ENCODE measurements at regions not wholly inside any gene's neighbourhood (a gene's known extent, or its start where the extent isn't known, plus 50 kb on each side); places are given as distances from the start of the nearest gene placed in this dataset.

DNA sequence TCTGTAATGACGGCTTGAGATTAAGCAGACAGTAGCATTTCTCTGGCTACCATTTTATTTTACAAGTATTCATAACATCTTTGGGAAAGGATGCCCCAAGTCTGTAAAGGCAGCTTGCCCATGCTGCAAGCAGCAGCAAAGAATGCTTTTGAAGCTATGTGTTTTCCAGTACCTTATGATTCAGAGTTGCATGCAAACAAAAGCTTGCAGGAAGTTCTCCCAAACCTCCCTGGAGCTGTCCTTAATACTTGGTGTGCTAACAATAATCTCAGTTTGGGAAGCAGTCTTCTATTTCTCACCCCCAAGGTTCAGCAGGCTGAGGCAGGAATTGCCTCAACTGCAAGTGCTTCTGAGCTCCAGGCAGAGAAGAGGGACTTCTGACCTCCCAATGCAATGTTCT is 60.8 kb downstream of the CCNA1 start:
- H3K36me3 ChIP-seq: no peaks in the 10 kb centered on the region
- intact Hi-C loops (cut with DNase I): no loop called here
- DNase-seq (no peak), ATAC-seq (no peak)
- WGBS, 2 donors: 56 to 63% methylated on average over 1 of the region's 1 CpG
- no peaks in the 10 kb centered on the region for H3K4me1 ChIP-seq
- TF ChIP-seq, protein P1, sequence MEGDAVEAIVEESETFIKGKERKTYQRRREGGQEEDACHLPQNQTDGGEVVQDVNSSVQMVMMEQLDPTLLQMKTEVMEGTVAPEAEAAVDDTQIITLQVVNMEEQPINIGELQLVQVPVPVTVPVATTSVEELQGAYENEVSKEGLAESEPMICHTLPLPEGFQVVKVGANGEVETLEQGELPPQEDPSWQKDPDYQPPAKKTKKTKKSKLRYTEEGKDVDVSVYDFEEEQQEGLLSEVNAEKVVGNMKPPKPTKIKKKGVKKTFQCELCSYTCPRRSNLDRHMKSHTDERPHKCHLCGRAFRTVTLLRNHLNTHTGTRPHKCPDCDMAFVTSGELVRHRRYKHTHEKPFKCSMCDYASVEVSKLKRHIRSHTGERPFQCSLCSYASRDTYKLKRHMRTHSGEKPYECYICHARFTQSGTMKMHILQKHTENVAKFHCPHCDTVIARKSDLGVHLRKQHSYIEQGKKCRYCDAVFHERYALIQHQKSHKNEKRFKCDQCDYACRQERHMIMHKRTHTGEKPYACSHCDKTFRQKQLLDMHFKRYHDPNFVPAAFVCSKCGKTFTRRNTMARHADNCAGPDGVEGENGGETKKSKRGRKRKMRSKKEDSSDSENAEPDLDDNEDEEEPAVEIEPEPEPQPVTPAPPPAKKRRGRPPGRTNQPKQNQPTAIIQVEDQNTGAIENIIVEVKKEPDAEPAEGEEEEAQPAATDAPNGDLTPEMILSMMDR (IDR thresholded peaks at IDR 0.05): no peak
- no peak overlapping the region for H3K27ac ChIP-seq
- no peak overlapping the region for H3K4me3 ChIP-seq
- no peaks in the 10 kb centered on the region for H3K9me3 ChIP-seq
- peaks cover 0 to 9% (median 0%) of the 10 kb centered on the region in 7 donors for H3K27me3 ChIP-seq

DNA sequence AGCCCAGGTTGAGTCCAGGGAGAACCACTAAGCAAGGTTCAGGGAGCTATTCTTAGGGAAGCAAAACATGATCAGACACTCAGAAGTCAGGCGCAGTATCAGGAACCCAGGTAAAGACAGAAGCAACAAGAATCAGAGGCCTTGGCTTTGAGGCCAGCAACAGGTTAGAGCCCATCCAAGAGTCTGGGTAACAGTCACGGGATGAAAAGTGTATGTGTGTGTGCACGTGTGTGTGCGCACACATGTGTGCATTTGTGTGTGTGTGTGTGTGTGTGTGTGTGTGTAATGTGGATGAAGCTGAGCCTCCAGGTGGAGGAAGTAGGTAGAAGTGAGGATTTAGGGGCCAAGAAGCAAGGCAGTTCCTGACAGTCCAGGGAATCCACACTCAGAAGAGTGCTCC is 63.1 kb downstream of the CCNA1 start:
- no peaks in the 10 kb centered on the region for H3K4me1 ChIP-seq
- H3K36me3 ChIP-seq: no peaks in the 10 kb centered on the region
- DNase-seq: no peak
- peaks cover 0 to under 1% (median 0%) of the 10 kb centered on the region in 11 donors for H3K9me3 ChIP-seq
- 93 to 94% methylated on average over 4 of the region's 4 CpGs for WGBS, 2 donors
- TF ChIP-seq, protein P1 (IDR thresholded peaks at IDR 0.05): no peak
- H3K27me3 ChIP-seq: peaks cover 0 to 9% (median 0%) of the 10 kb centered on the region in 7 donors
- ATAC-seq: no peak
- H3K4me3 ChIP-seq: no peak overlapping the region
- no peak overlapping the region for H3K27ac ChIP-seq
- intact Hi-C loops (cut with DNase I): no loop called here

DNA sequence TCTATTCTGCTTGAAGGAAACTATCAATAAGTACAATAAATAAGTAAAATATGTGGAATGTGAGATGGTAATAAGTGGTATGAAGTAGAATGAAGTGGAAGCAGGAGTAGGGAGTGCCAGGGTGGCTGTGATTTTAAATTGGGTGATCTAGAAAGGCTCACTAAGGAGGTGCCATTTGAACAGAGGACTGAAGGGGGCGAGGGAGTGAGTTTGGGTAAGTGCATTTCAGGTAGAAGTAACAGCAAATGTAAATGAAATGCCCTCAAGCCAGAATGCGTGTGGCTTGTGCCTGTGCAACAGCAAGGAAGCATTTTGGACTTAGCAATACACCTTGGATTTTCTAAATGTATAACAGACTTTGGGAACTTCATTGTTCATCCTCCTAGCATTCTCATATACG is 77.1 kb downstream of the CCNA1 start:
- H3K27ac ChIP-seq: no peak overlapping the region
- H3K9me3 ChIP-seq: peaks cover 0 to 8% (median 2%) of the 10 kb centered on the region in 11 donors
- no peaks in the 10 kb centered on the region for H3K36me3 ChIP-seq
- no peak for DNase-seq
- TF ChIP-seq, protein P1 (IDR thresholded peaks at IDR 0.05): no peak
- H3K27me3 ChIP-seq: no peaks in the 10 kb centered on the region
- intact Hi-C loops (cut with DNase I): no loop called here
- no peaks in the 10 kb centered on the region for H3K4me1 ChIP-seq
- ATAC-seq: no peak
- WGBS, 2 donors: 68 to 71% methylated on average over 3 of the region's 3 CpGs
- H3K4me3 ChIP-seq: no peak overlapping the region

DNA sequence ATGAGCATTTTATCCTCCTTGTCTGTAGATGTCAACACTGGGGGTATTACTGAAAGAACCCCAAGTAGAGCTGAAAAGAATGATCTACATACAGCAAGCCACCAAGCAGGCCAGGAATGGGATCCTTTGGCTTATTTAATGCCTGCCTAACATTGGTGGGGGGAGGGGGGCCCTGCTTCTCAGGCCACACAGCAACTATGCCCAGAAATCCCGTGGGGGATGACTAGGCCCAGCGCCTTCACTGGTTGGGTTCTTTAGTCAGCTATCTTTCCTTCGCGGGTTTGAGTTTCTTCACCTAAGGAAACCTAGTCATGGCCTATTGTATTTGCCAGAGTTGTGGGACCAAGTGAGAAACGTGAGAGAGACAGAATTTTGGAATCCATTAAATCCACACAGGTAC is 80.5 kb downstream of the CCNA1 start:
- no peaks in the 10 kb centered on the region for H3K27me3 ChIP-seq
- DNase-seq (no peak), ATAC-seq (no peak)
- no peaks in the 10 kb centered on the region for H3K9me3 ChIP-seq
- TF ChIP-seq, protein P1 (IDR thresholded peaks at IDR 0.05): no peak
- WGBS, 2 donors: 84 to 90% methylated on average over 5 of the region's 5 CpGs
- H3K4me3 ChIP-seq: no peak overlapping the region
- H3K4me1 ChIP-seq: no peaks in the 10 kb centered on the region
- no peaks in the 10 kb centered on the region for H3K36me3 ChIP-seq
- intact Hi-C loops (cut with DNase I): no loop called here
- H3K27ac ChIP-seq: no peak overlapping the region

DNA sequence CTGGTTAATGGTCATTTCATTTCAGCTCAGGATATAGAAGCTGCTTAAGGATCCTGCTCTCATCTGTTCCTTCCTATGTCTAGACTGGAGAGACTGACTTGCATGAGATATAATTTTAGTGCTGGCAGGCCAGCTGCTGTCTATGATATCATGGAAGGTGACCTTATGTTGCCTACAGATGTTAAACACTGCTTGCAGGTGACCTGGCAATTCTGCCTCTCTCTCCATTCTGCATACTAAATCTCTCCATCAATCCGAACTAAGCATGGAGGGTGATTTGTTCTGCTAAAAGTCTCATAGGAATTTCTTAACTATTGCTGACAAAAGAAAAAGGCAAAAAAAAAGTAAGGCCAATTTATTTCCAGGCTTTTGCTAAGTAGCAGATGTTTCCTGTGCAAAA is 81.0 kb downstream of the CCNA1 start:
- Histone ChIP-seq H3K4me1 (no peaks in the 10 kb centered on the region), H3K9me3 (no peaks in the 10 kb centered on the region), H3K27ac (no peak overlapping the region), H3K36me3 (no peaks in the 10 kb centered on the region), H3K27me3 (no peaks in the 10 kb centered on the region), H3K4me3 (no peak overlapping the region)
- TF ChIP-seq, protein P1 (IDR thresholded peaks at IDR 0.05): no peak
- intact Hi-C loops (cut with DNase I): no loop called here
- 49 to 51% methylated on average over 1 of the region's 1 CpG for WGBS, 2 donors
- DNase-seq (no peak), ATAC-seq (no peak)

Data from heart right ventricle (tissue), 16 donors.